Activated T-helper 1 cell treated with anti-CD3 and anti-CD28 coated beads, Interleukin-12 subunit alpha, Interleukin-12 subunit beta, Interleukin-2, Interleukin-4 antibody, amounts not matched to agents 30 ng/mL and 10 ng/mL and 1 ng/mL, durations not matched to agents 14 hours and 24 hours and 36 hours (primary cell): ENCODE measurements at regions not wholly inside any gene's neighbourhood (a gene's known extent, or its start where the extent isn't known, plus 50 kb on each side); places are given as distances from the start of the nearest gene placed in this dataset.
"Not testable (repeated sequence)": the region's sequence is repeated elsewhere in the genome, so short reads cannot be mapped to it uniquely, and the experiment has no call there.

Experiments used
- DNase-seq: peaks from one replicate; pipeline ENCODE4 v3.0.0; 2021; ENCODE audit warnings: low spot score
- H3K27ac Mint-ChIP-seq: one replicate; pipeline ENCODE4 v1.8.0; 2021; ENCODE audit warnings: mild to moderate bottlenecking, mixed read lengths
- H3K27me3 Mint-ChIP-seq: one replicate; pipeline ENCODE4 v1.8.0; 2022; ENCODE audit warnings: mild to moderate bottlenecking, moderate library complexity, mixed read lengths; ENCODE audit not compliant: insufficient read depth
- H3K36me3 Mint-ChIP-seq: one replicate; pipeline ENCODE4 v1.8.0; 2021; ENCODE audit warnings: low read depth, mixed read lengths
- H3K4me1 Mint-ChIP-seq: one replicate; pipeline ENCODE4 v1.8.0; 2021; ENCODE audit warnings: low read depth, mixed read lengths
- H3K4me3 Mint-ChIP-seq: one replicate; pipeline ENCODE4 v1.8.0; 2021; ENCODE audit warnings: mild to moderate bottlenecking, moderate library complexity, mixed read lengths
- H3K9me3 Mint-ChIP-seq: one replicate; pipeline ENCODE4 v1.8.0; 2021; ENCODE audit warnings: mixed read lengths
- intact Hi-C: fragments of 100-400 bp; cut with micrococcal nuclease; formaldehyde crosslinking; loops from one replicate; pipeline ENCODE4 v1.15.1; 2024

DNA sequence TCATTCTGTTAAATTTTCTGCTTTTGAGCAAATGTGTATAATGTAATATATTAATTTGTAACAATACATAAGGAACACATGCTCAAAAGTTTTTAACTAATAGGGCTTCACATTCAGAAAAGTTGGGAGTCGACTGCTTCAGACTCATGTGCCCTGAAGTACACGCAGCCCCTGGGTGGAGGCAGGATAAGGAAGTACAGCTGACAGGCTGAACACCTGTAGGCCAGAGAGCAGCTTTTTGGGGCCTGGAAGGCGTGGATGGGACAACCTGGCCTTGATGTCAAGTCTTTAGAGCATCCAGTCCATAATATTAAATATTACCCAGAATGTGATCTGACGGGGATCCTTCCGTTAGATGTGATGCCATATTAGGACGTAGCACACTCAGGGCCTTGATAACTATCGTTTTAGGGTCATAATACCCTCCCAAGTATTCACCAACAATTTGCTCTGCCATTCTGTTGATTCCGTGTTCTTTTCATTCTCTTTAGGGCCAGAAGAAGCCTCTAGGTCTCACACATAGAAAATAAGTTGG is 485.2 kb downstream of the SIPA1L2 start:
- DNase-seq, result no peak
- no peaks in the 10 kb centered on the region for H3K36me3 Mint-ChIP-seq
- H3K9me3 Mint-ChIP-seq, result no peaks in the 10 kb centered on the region
- H3K4me3 Mint-ChIP-seq, result no peak overlapping the region
- intact Hi-C loops, result no loop called here
- H3K4me1 Mint-ChIP-seq, result no peaks in the 10 kb centered on the region
- no peak overlapping the region for H3K27ac Mint-ChIP-seq
- H3K27me3 Mint-ChIP-seq, result peaks cover 7% of the 10 kb centered on the region

DNA sequence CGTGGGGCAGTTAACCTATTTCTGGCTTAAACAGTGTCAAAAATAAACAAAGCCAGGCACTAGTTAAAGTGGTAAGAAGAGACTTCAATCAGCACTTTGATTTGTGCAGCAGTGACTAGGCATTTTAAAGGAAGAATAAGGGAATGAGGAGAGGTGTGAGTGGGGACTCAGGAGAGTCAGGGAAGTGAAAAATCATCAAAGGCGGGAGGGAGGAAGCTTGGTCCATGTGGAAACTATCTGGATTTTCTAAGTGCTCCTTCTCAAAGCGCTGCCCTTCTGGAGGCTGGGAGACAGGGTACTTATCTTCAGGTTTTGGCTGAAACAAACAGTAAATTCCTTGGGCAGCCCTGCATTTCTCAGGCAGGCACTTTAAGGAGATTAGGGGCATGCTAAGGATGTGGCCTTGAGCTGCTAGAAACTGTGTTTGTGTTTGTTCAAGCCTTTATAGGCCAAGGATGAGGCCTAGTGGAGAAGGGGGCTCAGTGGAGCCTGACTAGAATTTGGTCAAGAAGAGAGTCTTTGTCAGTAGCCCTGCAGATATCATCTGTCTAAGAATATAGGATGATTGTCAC is 486.5 kb downstream of the SIPA1L2 start:
- H3K27me3 Mint-ChIP-seq, result peaks cover 7% of the 10 kb centered on the region
- intact Hi-C loops, result no loop called here
- no peaks in the 10 kb centered on the region for H3K9me3 Mint-ChIP-seq
- no peak for DNase-seq
- no peaks in the 10 kb centered on the region for H3K4me1 Mint-ChIP-seq
- no peak overlapping the region for H3K4me3 Mint-ChIP-seq
- no peak overlapping the region for H3K27ac Mint-ChIP-seq
- H3K36me3 Mint-ChIP-seq, result no peaks in the 10 kb centered on the region

DNA sequence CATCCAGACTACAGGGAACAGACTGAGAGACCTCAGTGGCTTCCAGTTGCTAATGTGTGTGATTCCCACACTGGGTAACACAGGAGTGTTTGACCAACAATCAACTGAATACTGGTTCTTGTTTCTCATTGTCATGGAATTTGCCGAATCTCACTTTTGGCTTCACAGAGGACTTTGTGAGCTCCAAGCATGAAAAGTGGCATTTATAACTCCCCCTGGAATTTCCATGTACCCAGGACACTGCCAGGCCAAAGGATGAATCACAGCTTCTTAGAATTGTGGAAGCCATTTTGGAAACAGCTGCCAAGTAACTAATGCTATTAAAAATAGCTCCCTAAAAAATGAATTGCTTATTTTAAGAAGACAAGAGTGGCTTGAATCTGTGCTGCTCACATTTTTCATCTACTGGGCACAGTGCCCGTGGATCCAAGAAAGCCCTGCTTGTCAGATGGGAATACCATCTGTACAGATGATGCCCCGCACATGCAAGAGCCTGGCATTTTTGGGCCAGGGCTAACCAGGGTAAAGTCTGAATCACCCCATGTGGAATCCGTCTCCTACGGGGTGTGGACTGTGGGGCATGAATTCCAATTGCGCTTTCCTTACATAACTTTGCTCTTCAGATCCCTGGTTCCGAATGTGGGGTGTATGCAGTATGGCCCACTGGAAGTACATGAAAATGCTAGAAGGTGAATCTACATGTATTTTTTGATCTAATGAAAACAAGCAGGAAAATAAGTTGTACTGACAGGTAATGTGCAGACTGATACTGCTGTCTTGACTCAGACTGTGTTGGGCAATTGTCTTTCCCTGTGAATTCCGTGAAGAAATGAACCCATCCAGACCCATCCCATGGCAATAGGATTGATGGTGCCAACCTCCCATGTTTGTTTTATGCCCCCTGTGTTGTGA is 487.3 kb downstream of the SIPA1L2 start:
- H3K27ac Mint-ChIP-seq, result no peak overlapping the region
- H3K9me3 Mint-ChIP-seq, result no peaks in the 10 kb centered on the region
- no peak for DNase-seq
- no peaks in the 10 kb centered on the region for H3K4me1 Mint-ChIP-seq
- H3K36me3 Mint-ChIP-seq, result no peaks in the 10 kb centered on the region
- peaks cover 7% of the 10 kb centered on the region for H3K27me3 Mint-ChIP-seq
- intact Hi-C loops, result no loop called here
- H3K4me3 Mint-ChIP-seq, result no peak overlapping the region

DNA sequence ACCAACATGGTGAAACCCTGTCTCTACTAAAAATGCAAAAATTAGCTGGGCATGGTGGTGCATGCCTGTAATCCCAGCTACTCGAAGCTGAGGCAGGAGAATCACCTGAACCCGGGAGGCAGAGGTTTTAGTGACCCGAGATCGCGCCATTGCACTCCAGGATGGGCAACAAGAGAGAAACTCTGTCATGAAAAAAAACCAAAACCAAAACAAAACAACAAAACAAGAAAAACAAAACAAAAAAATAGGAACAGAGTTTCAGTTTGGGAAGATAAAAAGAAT is 488.8 kb downstream of the SIPA1L2 start:
- H3K4me3 Mint-ChIP-seq, H3K9me3 Mint-ChIP-seq, H3K36me3 Mint-ChIP-seq, H3K27ac Mint-ChIP-seq, DNase-seq, H3K27me3 Mint-ChIP-seq, H3K4me1 Mint-ChIP-seq, intact Hi-C loops: not testable (repeated sequence)

DNA sequence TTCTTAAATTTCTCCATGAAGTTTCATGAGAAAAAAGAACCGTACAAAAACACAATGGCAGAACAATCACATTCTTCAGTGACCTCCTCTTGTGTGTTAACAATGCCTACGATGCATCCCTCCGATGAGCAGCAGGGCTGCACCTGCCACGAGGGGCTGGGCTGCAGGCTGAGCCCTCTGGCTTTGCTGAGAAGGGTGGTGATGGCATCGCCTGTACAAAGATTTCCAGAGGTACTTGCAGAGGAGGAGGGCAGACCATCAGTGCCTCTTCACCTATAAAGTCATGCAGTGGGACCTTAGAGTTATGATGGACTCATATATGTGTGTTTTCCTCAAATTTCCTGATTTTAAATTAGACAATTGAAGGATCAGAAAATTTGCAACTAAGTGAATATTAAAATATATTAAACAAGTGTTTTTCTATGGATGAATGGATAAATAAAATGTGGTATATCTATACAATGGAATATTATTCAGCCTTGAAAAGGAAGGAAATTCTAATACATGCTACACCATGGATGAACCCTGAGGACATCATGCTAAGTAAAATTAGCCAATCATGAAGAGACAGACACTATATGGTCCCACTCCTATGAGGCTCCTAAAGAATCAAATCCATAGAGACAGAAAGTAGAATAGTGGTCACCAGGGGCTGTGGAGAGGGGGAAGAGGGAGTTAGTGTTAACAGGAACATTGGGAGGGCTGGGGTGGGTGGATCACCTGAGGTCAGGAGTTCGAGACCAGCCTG is 489.3 kb downstream of the SIPA1L2 start:
- H3K4me1 Mint-ChIP-seq, result no peaks in the 10 kb centered on the region
- DNase-seq, result no peak
- H3K4me3 Mint-ChIP-seq, result no peak overlapping the region
- H3K9me3 Mint-ChIP-seq, result no peaks in the 10 kb centered on the region
- H3K27ac Mint-ChIP-seq, result no peak overlapping the region
- peaks cover 8% of the 10 kb centered on the region for H3K27me3 Mint-ChIP-seq
- no peaks in the 10 kb centered on the region for H3K36me3 Mint-ChIP-seq
- intact Hi-C loops, result no loop called here

DNA sequence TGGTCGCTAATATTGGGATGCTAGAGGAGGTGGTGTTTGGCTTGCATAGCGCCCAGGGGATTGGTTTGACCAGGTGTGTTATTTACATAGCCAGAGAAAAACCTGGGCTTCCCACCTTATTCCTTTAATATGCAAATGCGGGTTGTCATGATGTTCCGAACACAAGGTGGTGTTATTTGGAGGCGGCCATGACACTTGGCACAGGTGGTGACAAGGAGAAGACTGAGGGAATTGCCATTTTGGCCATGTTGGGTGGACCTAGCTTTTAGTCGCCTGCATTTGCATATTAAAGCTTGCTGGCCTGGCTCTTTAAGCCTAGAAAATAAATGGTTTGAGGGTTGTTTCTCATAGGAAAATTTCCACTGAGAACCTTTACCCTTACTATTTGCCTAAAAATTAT is 490.5 kb downstream of the SIPA1L2 start:
- peaks cover 6% of the 10 kb centered on the region for H3K27me3 Mint-ChIP-seq
- no peak for DNase-seq
- H3K9me3 Mint-ChIP-seq, result no peaks in the 10 kb centered on the region
- no peak overlapping the region for H3K27ac Mint-ChIP-seq
- H3K36me3 Mint-ChIP-seq, result no peaks in the 10 kb centered on the region
- intact Hi-C loops, result no loop called here
- no peaks in the 10 kb centered on the region for H3K4me1 Mint-ChIP-seq
- no peak overlapping the region for H3K4me3 Mint-ChIP-seq

DNA sequence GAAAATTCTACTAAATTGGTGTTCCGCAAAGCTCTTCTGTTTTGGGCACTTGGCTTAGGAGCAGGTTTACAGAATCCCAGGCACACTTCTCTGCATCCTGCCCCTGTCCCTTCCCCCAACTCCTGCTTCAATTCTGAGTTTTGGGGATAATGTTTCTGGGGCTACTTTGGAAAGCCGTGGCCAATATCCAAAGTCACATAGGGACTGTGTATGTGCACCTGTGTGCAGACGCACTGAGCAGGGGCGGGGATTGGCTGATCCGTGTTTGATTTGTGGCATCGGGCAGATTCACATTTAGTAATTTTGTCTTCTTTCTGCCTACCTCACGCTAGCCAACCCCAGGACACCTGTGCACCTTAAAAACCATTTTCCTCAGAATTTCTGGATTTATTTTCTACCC is 491.9 kb downstream of the SIPA1L2 start:
- Mint-ChIP-seq H3K4me3 (no peak overlapping the region), H3K4me1 (no peaks in the 10 kb centered on the region), H3K36me3 (no peaks in the 10 kb centered on the region), H3K9me3 (no peaks in the 10 kb centered on the region), H3K27me3 (peaks cover 6% of the 10 kb centered on the region), H3K27ac (no peak overlapping the region)
- intact Hi-C loops, result no loop called here
- no peak for DNase-seq

DNA sequence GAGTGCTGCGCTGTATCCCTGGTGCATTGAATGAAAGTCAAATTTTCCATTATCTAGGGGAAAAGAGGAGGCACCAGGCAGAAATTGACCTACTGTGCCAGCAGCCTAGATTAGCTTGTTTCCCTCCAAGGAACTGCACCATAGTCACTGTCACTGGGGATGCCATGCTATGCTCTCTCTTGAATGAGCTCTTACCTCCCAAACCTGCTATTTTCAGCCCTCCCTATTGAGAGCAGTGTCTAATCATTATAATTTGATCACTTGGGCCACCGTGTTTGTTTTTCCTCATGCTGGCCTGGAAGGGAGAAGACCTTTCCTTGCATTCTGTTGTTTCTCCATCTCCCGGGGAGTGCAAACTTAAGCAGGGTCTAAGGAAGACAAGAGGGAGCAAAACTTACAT is 492.9 kb downstream of the SIPA1L2 start:
- Mint-ChIP-seq H3K36me3 (no peaks in the 10 kb centered on the region), H3K4me1 (no peaks in the 10 kb centered on the region), H3K9me3 (no peaks in the 10 kb centered on the region), H3K4me3 (no peak overlapping the region), H3K27me3 (peaks cover 6% of the 10 kb centered on the region), H3K27ac (no peak overlapping the region)
- DNase-seq, result no peak
- intact Hi-C loops, result no loop called here

DNA sequence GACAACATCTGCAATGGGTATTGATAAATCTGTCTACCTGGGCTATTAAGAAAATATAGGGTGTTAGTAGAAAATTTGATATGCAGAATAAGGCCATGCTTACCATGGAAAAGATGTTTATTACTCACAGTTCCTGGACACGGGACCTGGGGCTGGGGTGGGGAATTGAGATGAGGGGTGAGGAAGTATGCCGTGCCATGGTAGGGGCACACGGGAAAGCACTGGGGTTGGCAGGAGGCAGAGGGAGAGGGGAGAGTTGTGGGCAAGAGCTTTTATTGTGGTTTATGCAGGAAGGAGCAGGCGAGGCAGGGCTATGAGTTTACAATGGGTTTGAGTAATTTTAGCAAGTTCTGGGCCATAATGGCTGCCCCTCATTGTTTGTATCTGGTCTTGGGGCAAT is 493.8 kb downstream of the SIPA1L2 start:
- Mint-ChIP-seq H3K9me3 (peaks cover 5% of the 10 kb centered on the region), H3K4me1 (no peaks in the 10 kb centered on the region), H3K36me3 (no peaks in the 10 kb centered on the region), H3K27ac (no peak overlapping the region), H3K4me3 (no peak overlapping the region), H3K27me3 (peaks cover 6% of the 10 kb centered on the region)
- intact Hi-C loops, result no loop called here
- no peak for DNase-seq

DNA sequence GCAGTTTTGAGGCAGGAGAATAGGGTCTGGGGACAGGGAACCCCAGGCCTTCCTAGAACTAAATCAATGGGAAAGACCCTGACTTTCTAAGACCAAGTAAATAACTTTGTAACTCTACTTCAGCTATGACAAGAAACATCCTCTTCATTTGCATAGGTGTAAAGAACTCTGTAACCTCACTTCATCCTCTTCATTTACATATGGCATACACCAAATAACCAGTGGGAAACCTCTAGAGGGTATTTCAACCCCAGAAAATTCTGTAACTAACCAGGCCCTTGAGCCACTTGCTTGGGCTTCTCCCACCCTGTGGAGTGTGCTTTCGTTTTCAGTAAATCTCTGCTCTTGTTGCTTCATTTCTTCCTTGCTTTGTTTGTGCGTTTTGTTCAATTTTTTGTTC is 495.6 kb downstream of the SIPA1L2 start:
- intact Hi-C loops, result no loop called here
- H3K4me1 Mint-ChIP-seq, result no peaks in the 10 kb centered on the region
- no peaks in the 10 kb centered on the region for H3K36me3 Mint-ChIP-seq
- no peak overlapping the region for H3K27ac Mint-ChIP-seq
- H3K9me3 Mint-ChIP-seq, result peaks cover 15% of the 10 kb centered on the region
- DNase-seq, result no peak
- H3K4me3 Mint-ChIP-seq, result no peak overlapping the region
- H3K27me3 Mint-ChIP-seq, result peaks cover 6% of the 10 kb centered on the region

DNA sequence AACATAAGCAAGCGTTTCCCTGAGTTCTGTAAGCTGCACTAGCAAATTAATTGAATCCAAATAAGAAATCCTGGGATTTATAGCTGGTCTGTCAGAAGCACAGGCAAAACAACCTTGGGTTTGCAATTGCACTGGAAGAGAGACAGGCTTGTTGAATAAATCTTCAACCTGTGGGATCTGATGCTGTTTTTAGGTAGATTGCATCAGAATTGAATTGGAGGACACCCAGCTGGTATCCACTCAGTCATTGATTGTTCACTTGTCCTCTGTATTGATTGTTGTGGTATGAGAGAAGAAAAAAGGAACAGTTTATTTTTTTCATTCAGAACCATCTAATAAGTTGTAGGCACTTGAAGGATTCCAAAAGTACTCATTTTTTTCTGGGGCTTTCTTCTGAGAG is 497.4 kb downstream of the SIPA1L2 start:
- Mint-ChIP-seq H3K4me1 (peaks cover under 1% of the 10 kb centered on the region), H3K9me3 (peaks cover 15% of the 10 kb centered on the region), H3K27ac (no peak overlapping the region), H3K27me3 (peaks cover 11% of the 10 kb centered on the region), H3K36me3 (no peaks in the 10 kb centered on the region), H3K4me3 (no peak overlapping the region)
- no peak for DNase-seq
- intact Hi-C loops, result no loop called here

DNA sequence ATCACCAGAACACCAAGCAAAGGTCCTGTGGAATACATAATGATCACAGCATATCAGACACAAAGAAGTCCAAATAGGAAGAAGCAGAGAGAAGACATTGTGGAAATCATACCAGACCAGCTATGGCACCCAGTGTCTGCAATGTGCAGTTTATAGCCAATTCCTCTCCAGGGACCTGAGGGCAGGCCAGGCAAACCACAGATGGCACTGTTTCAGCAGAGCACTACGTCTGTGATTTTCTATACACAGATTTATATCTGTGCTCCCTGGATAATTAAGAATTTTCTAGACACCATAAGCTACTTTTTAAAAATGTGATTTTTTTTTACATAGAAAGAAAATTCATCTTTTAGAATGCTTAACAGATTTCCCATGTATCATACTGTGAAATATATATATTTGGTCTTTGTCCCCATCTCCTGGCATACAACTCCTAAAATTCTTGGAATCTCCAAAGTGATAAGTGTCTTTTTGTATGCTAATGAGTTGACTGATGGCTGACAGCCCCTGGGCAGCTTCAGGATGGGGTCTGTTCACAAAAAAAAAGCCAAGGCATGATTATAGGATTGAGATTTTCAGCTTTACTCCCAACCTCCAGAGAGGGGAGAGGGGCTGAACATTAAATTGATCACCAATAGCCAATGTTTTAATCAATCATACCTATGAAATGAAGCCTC is 498.1 kb downstream of the SIPA1L2 start:
- Mint-ChIP-seq H3K27ac (no peak overlapping the region), H3K4me1 (peaks cover 5% of the 10 kb centered on the region), H3K9me3 (peaks cover 15% of the 10 kb centered on the region), H3K4me3 (no peak overlapping the region), H3K36me3 (no peaks in the 10 kb centered on the region), H3K27me3 (peaks cover 12% of the 10 kb centered on the region)
- DNase-seq, result no peak
- intact Hi-C loops, result no loop called here
